ENCODE measurements at regions not wholly inside any gene's neighbourhood (a gene's known extent, or its start where the extent isn't known, plus 50 kb on each side); places are given as distances from the start of the nearest gene placed in this dataset.

- no peaks in the 10 kb centered on the region; the same call in 1 of the 2 replicates for H3K27me3 Mint-ChIP-seq (ENCODE audit: low read depth)
- peaks cover 19 to 22% of the 10 kb centered on the region in 2 experiments for H3K4me1 Mint-ChIP-seq
- no peak for TF ChIP-seq CTCF (conservative IDR thresholded peaks at IDR 0.05)
- H3T11ph ChIP-seq (ENCODE audit: low read length) = no peak overlapping the region
- no peak overlapping the region for H4K91ac ChIP-seq (ENCODE audit: insufficient read length, low read depth, low read length)
- H3K27ac Mint-ChIP-seq = no peak overlapping the region; a peak in 1 of 7 replicates
- no peak overlapping the region for H4K5ac ChIP-seq (ENCODE audit: insufficient read length, low read depth, low read length)
- WGBS (ENCODE audit: extremely low coverage, insufficient read length, low lambda C conversion rate) = no CpG with 5 or more reads among the region's 3 CpGs
- no peak overlapping the region for H2AK5ac ChIP-seq (ENCODE audit: insufficient read length, low read length)
- no peak overlapping the region for H3K4ac ChIP-seq (ENCODE audit: low read depth, low read length)
- H3K79me1 ChIP-seq (ENCODE audit: insufficient read depth, low read depth, low read length, poor library complexity, severe bottlenecking) = no peaks in the 10 kb centered on the region
- H3K27ac ChIP-seq (ENCODE audit: insufficient read length, low read depth, low read length) = no peak overlapping the region
- no peak overlapping the region for H4K8ac ChIP-seq (replicated peaks; ENCODE audit: insufficient read length, low read depth, low read length)
- no peak overlapping the region for H3K9ac ChIP-seq (ENCODE audit: extremely low read depth, insufficient read length, low read length)
- no peaks in the 10 kb centered on the region for H4K20me1 ChIP-seq (ENCODE audit: control insufficient read depth, insufficient read depth, insufficient read length)
- H3K9me3 ChIP-seq (ENCODE audit: control insufficient read depth, low read depth, low read length) = no peaks in the 10 kb centered on the region
- no peak for DNase-seq
- H3K23me2 ChIP-seq (ENCODE audit: insufficient read length, low read depth, low read length, poor library complexity, severe bottlenecking) = no peaks in the 10 kb centered on the region
- no peaks in the 10 kb centered on the region for H3K79me2 ChIP-seq (ENCODE audit: insufficient read depth, low read length)
- H3K4me2 ChIP-seq (ENCODE audit: insufficient read depth, insufficient read length, low read length) = no peak overlapping the region
- no peak overlapping the region for H2BK15ac ChIP-seq (ENCODE audit: low read depth, low read length)
- no peak overlapping the region for H3K14ac ChIP-seq (ENCODE audit: insufficient read depth, low read length)
- no peak overlapping the region for H2BK12ac ChIP-seq (ENCODE audit: insufficient read length, low read depth, low read length)
- no peaks in the 10 kb centered on the region for H3K36me3 Mint-ChIP-seq (ENCODE audit: insufficient read depth in 1 of 3, low read depth in 3 of 3)
- no peak overlapping the region for H3K18ac ChIP-seq (ENCODE audit: insufficient read length, low read depth, low read length)
- H3K27me3 ChIP-seq (ENCODE audit: insufficient read depth, low read length) = no peaks in the 10 kb centered on the region
- no peak overlapping the region for H3K56ac ChIP-seq (ENCODE audit: insufficient read length, low read depth, low read length)
- no peak overlapping the region for H2BK5ac ChIP-seq (ENCODE audit: insufficient read length, low read length)
- H3K4me1 ChIP-seq (ENCODE audit: insufficient read depth, low read length) = no peaks in the 10 kb centered on the region
- H3K4me3 Mint-ChIP-seq = no peak overlapping the region
- no peak overlapping the region for H3K23ac ChIP-seq (ENCODE audit: insufficient read length, low read depth, low read length)
- peaks cover 0 to 6% of the 10 kb centered on the region in 2 experiments; a peak in 1 of 5 replicates for H3K9me3 Mint-ChIP-seq
- no peak overlapping the region for H2BK120ac ChIP-seq (ENCODE audit: low read depth, low read length, poor library complexity, severe bottlenecking)
- H2AFZ ChIP-seq (ENCODE audit: low read length) = no peak overlapping the region
- no peak overlapping the region for H2BK20ac ChIP-seq (ENCODE audit: low read depth, low read length, poor library complexity, severe bottlenecking)
These were observed 51.5 kb upstream of the HS3ST2 start for GRCh38 chr16:22762486-22762885.
